Ishikawa (cell line): ENCODE measurements at regions not wholly inside any gene's neighbourhood (a gene's known extent, or its start where the extent isn't known, plus 50 kb on each side); places are given as distances from the start of the nearest gene placed in this dataset.

Source experiments
- CEBPB ChIP-seq: IDR thresholded peaks from 2 replicates; pipeline ENCODE4 v1.6.1; 2012
- CREB1 ChIP-seq: IDR thresholded peaks from 2 replicates; pipeline ENCODE4 v1.6.1; 2012; ENCODE audit warnings: low read depth
- EGR1 ChIP-seq: IDR thresholded peaks from 2 replicates; pipeline ENCODE4 v1.6.1; 2012
- EP300 ChIP-seq: IDR thresholded peaks from 2 replicates; pipeline ENCODE4 v1.6.1; 2012; ENCODE audit warnings: borderline replicate concordance
- FOXM1 ChIP-seq: IDR thresholded peaks from 2 replicates; pipeline ENCODE4 v1.6.1; 2012; ENCODE audit warnings: low read depth, borderline replicate concordance
- NFIC ChIP-seq: IDR thresholded peaks from 2 replicates; pipeline ENCODE4 v1.6.1; 2012
- RAD21 ChIP-seq: IDR thresholded peaks from 2 replicates; pipeline ENCODE4 v1.6.1; 2012; ENCODE audit warnings: low read depth
- TAF1 ChIP-seq: IDR thresholded peaks from 2 replicates; pipeline ENCODE4 v1.6.1; 2012; ENCODE audit warnings: low read depth, mild to moderate bottlenecking
- TCF12 ChIP-seq: IDR thresholded peaks from 2 replicates; pipeline ENCODE4 v1.6.1; 2012; ENCODE audit warnings: low read depth
- TEAD4 ChIP-seq: IDR thresholded peaks from 2 replicates; pipeline ENCODE4 v1.6.1; 2012
- YY1 ChIP-seq: IDR thresholded peaks from 2 replicates; pipeline ENCODE4 v1.6.1; 2012; ENCODE audit warnings: low read depth
- ZBTB7A ChIP-seq: IDR thresholded peaks from 2 replicates; pipeline ENCODE4 v1.6.1; 2012; ENCODE audit warnings: low read depth
- TF ChIP-seq, protein P1 (sequence below): IDR thresholded peaks from 2 replicates; pipeline ENCODE4 v1.6.1; 2012
- TF ChIP-seq, protein P2 (sequence below): IDR thresholded peaks from 2 replicates; pipeline ENCODE4 v1.6.1; 2012
- TF ChIP-seq, protein P3 (sequence below): IDR thresholded peaks from 2 replicates; pipeline ENCODE4 v1.6.1; 2012; ENCODE audit warnings: low read depth, mild to moderate bottlenecking

DNA sequence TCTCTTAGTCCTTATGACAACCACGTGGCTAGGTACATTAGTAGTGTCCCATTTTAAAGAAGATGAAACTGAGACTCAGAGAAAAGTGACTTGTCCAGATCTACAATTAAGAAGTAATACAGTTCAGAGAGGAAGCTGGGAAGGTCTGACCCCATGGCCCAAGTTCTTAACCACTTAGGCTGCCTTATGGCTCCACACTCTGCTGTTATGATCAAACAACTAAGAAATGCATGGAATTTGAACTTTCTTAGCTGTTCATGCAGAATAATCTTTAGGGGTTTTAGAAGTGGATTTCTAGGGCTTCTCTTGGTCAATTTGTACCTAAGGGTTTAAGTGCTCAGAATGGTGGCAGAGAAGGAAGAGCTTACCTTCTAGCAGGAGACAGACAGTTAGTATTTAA is 128.0 kb upstream of the MSX2 start:
- TF ChIP-seq CEBPB (no peak), CREB1 (no peak), ZBTB7A (no peak), TEAD4 (no peak)
- TF ChIP-seq, protein P1, sequence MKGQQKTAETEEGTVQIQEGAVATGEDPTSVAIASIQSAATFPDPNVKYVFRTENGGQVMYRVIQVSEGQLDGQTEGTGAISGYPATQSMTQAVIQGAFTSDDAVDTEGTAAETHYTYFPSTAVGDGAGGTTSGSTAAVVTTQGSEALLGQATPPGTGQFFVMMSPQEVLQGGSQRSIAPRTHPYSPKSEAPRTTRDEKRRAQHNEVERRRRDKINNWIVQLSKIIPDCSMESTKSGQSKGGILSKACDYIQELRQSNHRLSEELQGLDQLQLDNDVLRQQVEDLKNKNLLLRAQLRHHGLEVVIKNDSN, result no peak

DNA sequence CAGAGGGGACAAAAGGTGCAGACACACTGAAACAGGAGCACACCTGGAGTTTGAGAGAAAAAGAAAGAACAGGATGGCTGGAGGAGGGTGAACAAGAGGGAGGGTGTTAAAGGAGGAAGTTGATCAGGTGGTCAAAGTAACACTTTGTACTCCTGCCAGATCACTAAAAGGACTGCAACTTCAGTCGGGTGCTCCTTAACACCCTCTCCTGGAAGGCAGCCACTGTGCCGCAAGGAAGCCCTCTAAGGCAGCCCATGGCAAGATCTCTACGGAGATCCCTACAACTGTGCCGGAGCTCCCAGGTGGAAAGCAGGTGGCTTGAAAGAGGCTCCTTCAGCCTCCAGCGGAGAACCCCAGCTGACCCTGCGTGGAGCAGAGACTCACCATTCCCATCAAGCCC is 124.4 kb upstream of the MSX2 start:
- TF ChIP-seq EGR1 (no peak), ZBTB7A (no peak), EP300 (no peak), TAF1 (no peak), RAD21 (no peak), FOXM1 (no peak), NFIC (no peak)
- TF ChIP-seq, protein P2, sequence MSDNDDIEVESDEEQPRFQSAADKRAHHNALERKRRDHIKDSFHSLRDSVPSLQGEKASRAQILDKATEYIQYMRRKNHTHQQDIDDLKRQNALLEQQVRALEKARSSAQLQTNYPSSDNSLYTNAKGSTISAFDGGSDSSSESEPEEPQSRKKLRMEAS, result no peak
- TF ChIP-seq, protein P1, result no peak

DNA sequence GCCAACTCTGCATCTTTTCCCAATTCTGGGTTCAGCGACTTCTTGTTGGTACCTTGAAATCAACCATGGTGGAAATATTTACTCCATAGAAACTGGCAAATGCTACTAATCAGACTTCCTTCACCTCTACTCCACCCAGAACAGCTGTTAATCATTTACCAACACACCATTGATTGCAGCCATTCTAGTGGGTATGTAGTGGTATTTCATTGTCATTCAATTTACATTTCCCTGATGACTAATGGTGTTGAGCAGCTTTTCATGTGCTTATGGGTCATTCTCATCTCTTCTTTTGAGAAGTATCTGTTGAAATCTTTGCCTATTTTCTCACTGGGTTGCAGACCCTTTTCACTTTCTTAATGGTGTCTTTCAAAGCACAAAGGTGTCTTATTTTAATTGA is 122.4 kb upstream of the MSX2 start:
- TF ChIP-seq TEAD4, result no peak
- no peak for TF ChIP-seq RAD21
- TF ChIP-seq EGR1, result no peak
- TF ChIP-seq TCF12, result no peak

DNA sequence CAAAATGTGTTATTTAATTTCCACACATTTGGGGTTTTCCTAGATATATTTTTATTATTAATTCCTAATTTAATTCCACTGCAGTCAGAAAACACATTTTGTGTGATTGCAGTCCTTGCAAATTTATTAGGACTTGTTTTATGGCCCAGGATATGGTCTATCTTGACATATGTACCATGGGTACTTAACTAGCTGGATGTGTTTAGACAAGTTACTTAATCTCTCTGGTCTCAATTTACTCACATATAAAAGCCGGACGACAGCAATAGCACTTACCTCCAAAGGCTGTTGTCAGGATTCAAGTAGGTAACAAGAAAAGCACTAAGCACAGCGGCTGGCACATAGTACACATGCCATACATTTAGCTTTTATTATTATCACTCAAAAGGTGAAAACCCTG is 118.2 kb upstream of the MSX2 start:
- TF ChIP-seq, protein P2, result no peak
- no peak for TF ChIP-seq ZBTB7A
- TF ChIP-seq, protein P3, sequence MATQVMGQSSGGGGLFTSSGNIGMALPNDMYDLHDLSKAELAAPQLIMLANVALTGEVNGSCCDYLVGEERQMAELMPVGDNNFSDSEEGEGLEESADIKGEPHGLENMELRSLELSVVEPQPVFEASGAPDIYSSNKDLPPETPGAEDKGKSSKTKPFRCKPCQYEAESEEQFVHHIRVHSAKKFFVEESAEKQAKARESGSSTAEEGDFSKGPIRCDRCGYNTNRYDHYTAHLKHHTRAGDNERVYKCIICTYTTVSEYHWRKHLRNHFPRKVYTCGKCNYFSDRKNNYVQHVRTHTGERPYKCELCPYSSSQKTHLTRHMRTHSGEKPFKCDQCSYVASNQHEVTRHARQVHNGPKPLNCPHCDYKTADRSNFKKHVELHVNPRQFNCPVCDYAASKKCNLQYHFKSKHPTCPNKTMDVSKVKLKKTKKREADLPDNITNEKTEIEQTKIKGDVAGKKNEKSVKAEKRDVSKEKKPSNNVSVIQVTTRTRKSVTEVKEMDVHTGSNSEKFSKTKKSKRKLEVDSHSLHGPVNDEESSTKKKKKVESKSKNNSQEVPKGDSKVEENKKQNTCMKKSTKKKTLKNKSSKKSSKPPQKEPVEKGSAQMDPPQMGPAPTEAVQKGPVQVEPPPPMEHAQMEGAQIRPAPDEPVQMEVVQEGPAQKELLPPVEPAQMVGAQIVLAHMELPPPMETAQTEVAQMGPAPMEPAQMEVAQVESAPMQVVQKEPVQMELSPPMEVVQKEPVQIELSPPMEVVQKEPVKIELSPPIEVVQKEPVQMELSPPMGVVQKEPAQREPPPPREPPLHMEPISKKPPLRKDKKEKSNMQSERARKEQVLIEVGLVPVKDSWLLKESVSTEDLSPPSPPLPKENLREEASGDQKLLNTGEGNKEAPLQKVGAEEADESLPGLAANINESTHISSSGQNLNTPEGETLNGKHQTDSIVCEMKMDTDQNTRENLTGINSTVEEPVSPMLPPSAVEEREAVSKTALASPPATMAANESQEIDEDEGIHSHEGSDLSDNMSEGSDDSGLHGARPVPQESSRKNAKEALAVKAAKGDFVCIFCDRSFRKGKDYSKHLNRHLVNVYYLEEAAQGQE, result no peak

DNA sequence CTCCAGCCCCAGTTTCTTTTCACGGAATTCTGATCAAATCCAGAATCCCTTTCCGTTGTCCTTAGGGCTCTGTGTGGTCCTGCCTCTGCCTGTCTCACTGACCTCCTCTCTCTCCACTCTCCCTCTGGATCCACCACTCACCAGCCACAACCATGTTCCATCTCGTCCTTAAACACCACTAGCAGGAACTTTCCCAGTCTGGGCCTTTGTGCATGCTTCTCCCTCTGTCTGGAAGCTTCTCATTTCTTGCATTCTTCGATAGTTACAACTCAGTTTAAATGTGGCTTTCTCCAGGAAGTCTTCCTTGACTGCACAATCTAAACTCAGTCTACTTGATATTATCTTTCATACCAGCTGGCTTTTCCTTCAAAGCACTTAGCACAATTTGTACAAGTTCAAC is 117.7 kb upstream of the MSX2 start:
- TF ChIP-seq, protein P3, result no peak

DNA sequence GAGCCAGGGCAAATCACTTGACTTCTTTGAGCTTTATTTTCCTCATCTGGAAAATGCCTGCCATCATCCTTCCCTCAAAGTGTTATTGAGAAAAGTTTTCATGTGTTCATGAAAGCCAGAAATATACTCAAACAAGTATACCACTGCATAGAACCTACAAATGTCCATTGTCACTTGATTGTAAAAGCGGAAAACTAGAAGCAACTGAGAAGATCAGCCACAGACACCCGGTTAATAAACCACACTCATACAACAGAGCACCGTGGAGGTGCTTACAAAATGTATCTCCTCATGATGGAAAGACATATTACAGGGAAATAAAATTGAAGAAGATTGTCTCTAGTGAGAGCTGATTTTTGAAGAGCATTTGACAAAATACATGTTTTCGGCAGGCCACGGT is 117.2 kb upstream of the MSX2 start:
- no peak for TF ChIP-seq YY1
- TF ChIP-seq FOXM1, result no peak
- TF ChIP-seq, protein P2, result no peak
- no peak for TF ChIP-seq EP300
- no peak for TF ChIP-seq ZBTB7A
- TF ChIP-seq TEAD4, result no peak
- TF ChIP-seq CREB1, result no peak
- TF ChIP-seq CEBPB, result no peak
- no peak for TF ChIP-seq TAF1
- TF ChIP-seq EGR1, result no peak
- no peak for TF ChIP-seq RAD21
- TF ChIP-seq, protein P3, result no peak
- no peak for TF ChIP-seq NFIC
- TF ChIP-seq TCF12, result no peak
- TF ChIP-seq, protein P1, result no peak
